ENCODE measurements at regions not wholly inside any gene's neighbourhood (a gene's known extent, or its start where the extent isn't known, plus 50 kb on each side); places are given as distances from the start of the nearest gene placed in this dataset.
"Not testable (repeated sequence)": the region's sequence is repeated elsewhere in the genome, so short reads cannot be mapped to it uniquely, and the experiment has no call there.

GRCh38 chr9:66153971-66154691 lies 417.2 kb downstream of the FOXD4L4 start:
- TF ChIP-seq, protein P1, sequence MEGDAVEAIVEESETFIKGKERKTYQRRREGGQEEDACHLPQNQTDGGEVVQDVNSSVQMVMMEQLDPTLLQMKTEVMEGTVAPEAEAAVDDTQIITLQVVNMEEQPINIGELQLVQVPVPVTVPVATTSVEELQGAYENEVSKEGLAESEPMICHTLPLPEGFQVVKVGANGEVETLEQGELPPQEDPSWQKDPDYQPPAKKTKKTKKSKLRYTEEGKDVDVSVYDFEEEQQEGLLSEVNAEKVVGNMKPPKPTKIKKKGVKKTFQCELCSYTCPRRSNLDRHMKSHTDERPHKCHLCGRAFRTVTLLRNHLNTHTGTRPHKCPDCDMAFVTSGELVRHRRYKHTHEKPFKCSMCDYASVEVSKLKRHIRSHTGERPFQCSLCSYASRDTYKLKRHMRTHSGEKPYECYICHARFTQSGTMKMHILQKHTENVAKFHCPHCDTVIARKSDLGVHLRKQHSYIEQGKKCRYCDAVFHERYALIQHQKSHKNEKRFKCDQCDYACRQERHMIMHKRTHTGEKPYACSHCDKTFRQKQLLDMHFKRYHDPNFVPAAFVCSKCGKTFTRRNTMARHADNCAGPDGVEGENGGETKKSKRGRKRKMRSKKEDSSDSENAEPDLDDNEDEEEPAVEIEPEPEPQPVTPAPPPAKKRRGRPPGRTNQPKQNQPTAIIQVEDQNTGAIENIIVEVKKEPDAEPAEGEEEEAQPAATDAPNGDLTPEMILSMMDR (conservative IDR thresholded peaks at IDR 0.05), result not testable (repeated sequence)
- not testable (repeated sequence) for TF ChIP-seq EZH2 (IDR thresholded peaks at IDR 0.05; ENCODE audit: low read depth)
